HG02973 (cell line): ENCODE measurements at regions not wholly inside any gene's neighbourhood (a gene's known extent, or its start where the extent isn't known, plus 50 kb on each side); places are given as distances from the start of the nearest gene placed in this dataset.
"Not testable (repeated sequence)": the region's sequence is repeated elsewhere in the genome, so short reads cannot be mapped to it uniquely, and the experiment has no call there.

Experiments used
- ATAC-seq: cut with Tn5 transposase; IDR thresholded peaks from one replicate; pipeline ENCODE4 v1.9.1; 2021; ENCODE audit warnings: moderate library complexity; ENCODE audit not compliant: unreplicated experiment

- ATAC-seq: no peak
These were observed 327.4 kb upstream of the CCL2 start for GRCh38 chr17:33927732-33928133.

GRCh38 chr17:33929181-33929724, 325.8 kb upstream of the CCL2 start:
- no peak for ATAC-seq

GRCh38 chr17:33931148-33931814, 323.8 kb upstream of the CCL2 start:
- not testable (repeated sequence) for ATAC-seq

GRCh38 chr17:33932996-33933395, 322.1 kb upstream of the CCL2 start:
- no peak for ATAC-seq

- ATAC-seq: no peak
These were observed 321.5 kb upstream of the CCL2 start for GRCh38 chr17:33933576-33933975.

- no peak for ATAC-seq
These were observed 320.4 kb upstream of the CCL2 start for GRCh38 chr17:33934696-33935095.

GRCh38 chr17:33935822-33936221, 319.3 kb upstream of the CCL2 start:
- no peak for ATAC-seq

GRCh38 chr17:33936764-33937163, 318.3 kb upstream of the CCL2 start:
- no peak for ATAC-seq

- no peak for ATAC-seq
These were observed 315.1 kb upstream of the CCL2 start for GRCh38 chr17:33939959-33940358.

- no peak for ATAC-seq
These were observed 314.2 kb upstream of the CCL2 start for GRCh38 chr17:33940769-33941370.

GRCh38 chr17:33941744-33942143, 313.3 kb upstream of the CCL2 start:
- ATAC-seq: no peak

- ATAC-seq: no peak
These were observed 312.7 kb upstream of the CCL2 start for GRCh38 chr17:33942414-33942813.

- ATAC-seq: no peak
These were observed 310.7 kb upstream of the CCL2 start for GRCh38 chr17:33944412-33944811.

- no peak for ATAC-seq
These were observed 310.3 kb upstream of the CCL2 start for GRCh38 chr17:33944826-33945225.

- ATAC-seq: no peak
These were observed 309.2 kb upstream of the CCL2 start for GRCh38 chr17:33945646-33946546.

- ATAC-seq: no peak
These were observed 307.3 kb upstream of the CCL2 start for GRCh38 chr17:33947762-33948161.

GRCh38 chr17:33948309-33948708, 306.8 kb upstream of the CCL2 start:
- ATAC-seq: no peak

GRCh38 chr17:33949100-33949499, 306.0 kb upstream of the CCL2 start:
- no peak for ATAC-seq

- no peak for ATAC-seq
These were observed 305.0 kb upstream of the CCL2 start for GRCh38 chr17:33950061-33950460.

GRCh38 chr17:33952425-33952824, 302.7 kb upstream of the CCL2 start:
- no peak for ATAC-seq

GRCh38 chr17:33954597-33954996, 300.5 kb upstream of the CCL2 start:
- no peak for ATAC-seq

GRCh38 chr17:33955461-33955860, 299.6 kb upstream of the CCL2 start:
- ATAC-seq: no peak
